ENCODE measurements at regions not wholly inside any gene's neighbourhood (a gene's known extent, or its start where the extent isn't known, plus 50 kb on each side); places are given as distances from the start of the nearest gene placed in this dataset.

- no peak overlapping the region for H3K4me3 ChIP-seq (ENCODE audit: control insufficient read depth, low read depth, low read length)
- TF ChIP-seq CTCF (conservative IDR thresholded peaks at IDR 0.05; ENCODE audit: control insufficient read depth, insufficient read depth, low read depth, low read length) = no peak
- peak; percentile 6 for DNase-seq (ENCODE audit: low read depth)
These were observed 612.4 kb upstream of the IMPG1 start for GRCh38 chr6:76684875-76685274.

- H3K4me3 ChIP-seq (ENCODE audit: control insufficient read depth, low read depth, low read length) = no peak overlapping the region
- TF ChIP-seq CTCF (conservative IDR thresholded peaks at IDR 0.05; ENCODE audit: control insufficient read depth, insufficient read depth, low read depth, low read length) = no peak
- DNase-seq (ENCODE audit: low read depth) = no peak
These were observed 611.5 kb upstream of the IMPG1 start for GRCh38 chr6:76683985-76684384.

- peak; percentile 44 for TF ChIP-seq CTCF (conservative IDR thresholded peaks at IDR 0.05; ENCODE audit: control insufficient read depth, insufficient read depth, low read depth, low read length)
- H3K4me3 ChIP-seq (ENCODE audit: control insufficient read depth, low read depth, low read length) = no peak overlapping the region
- DNase-seq (ENCODE audit: low read depth) = peak; percentile 23
These were observed 610.4 kb upstream of the IMPG1 start for GRCh38 chr6:76682842-76683241.

GRCh38 chr6:76681781-76682180 is 609.3 kb upstream of the IMPG1 start:
- DNase-seq (ENCODE audit: low read depth) = peak; percentile 52
- TF ChIP-seq CTCF (conservative IDR thresholded peaks at IDR 0.05; ENCODE audit: control insufficient read depth, insufficient read depth, low read depth, low read length) = no peak
- no peak overlapping the region for H3K4me3 ChIP-seq (ENCODE audit: control insufficient read depth, low read depth, low read length)

- H3K4me3 ChIP-seq (ENCODE audit: control insufficient read depth, low read depth, low read length) = no peak overlapping the region
- no peak for DNase-seq (ENCODE audit: low read depth)
- TF ChIP-seq CTCF (conservative IDR thresholded peaks at IDR 0.05; ENCODE audit: control insufficient read depth, insufficient read depth, low read depth, low read length) = no peak
These were observed 604.6 kb upstream of the IMPG1 start for GRCh38 chr6:76677017-76677416.

- TF ChIP-seq CTCF (conservative IDR thresholded peaks at IDR 0.05; ENCODE audit: control insufficient read depth, insufficient read depth, low read depth, low read length) = no peak
- no peak overlapping the region for H3K4me3 ChIP-seq (ENCODE audit: control insufficient read depth, low read depth, low read length)
- no peak for DNase-seq (ENCODE audit: low read depth)
These were observed 599.3 kb upstream of the IMPG1 start for GRCh38 chr6:76671751-76672150.

- no peak overlapping the region for H3K4me3 ChIP-seq (ENCODE audit: control insufficient read depth, low read depth, low read length)
- no peak for DNase-seq (ENCODE audit: low read depth)
- no peak for TF ChIP-seq CTCF (conservative IDR thresholded peaks at IDR 0.05; ENCODE audit: control insufficient read depth, insufficient read depth, low read depth, low read length)
These were observed 571.8 kb upstream of the IMPG1 start for GRCh38 chr6:76644231-76644630.
